ENCODE measurements at regions not wholly inside any gene's neighbourhood (a gene's known extent, or its start where the extent isn't known, plus 50 kb on each side); places are given as distances from the start of the nearest gene placed in this dataset.

DNA sequence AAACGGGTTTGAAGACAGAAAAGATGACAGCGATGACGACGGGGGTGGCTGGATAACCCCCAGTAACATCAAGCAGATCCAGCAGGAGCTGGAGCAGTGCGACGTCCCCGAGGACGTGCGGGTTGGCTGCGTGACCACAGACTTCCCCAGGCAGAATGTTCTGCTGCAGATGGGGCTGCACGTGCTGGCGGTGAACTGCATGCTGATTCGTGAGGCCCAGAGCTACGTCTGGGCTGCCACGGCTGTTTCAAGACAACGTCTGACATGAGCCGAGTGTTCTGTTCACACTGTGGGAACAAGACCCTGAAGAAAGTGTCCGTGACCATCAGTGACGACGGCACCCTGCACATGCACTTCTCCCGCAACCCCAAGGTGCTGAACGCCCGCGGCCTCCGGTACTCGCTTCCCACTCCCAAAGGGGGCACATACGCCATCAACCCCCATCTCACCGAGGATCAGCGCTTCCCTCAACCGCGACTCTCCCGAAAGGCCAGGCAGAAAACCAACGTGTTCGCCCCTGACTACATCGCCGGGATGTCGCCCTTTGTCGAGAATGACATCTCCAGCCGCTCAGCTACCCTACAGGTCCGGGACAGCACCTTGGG, 319.2 kb upstream of the SLC7A11 start:
- TF ChIP-seq POLR2A (IDR thresholded peaks at IDR 0.05; ENCODE audit: low read length), result no peak
- TF ChIP-seq GATA1 (IDR thresholded peaks at IDR 0.05; ENCODE audit: low read depth, low read length), result no peak
